ENCODE measurements at regions not wholly inside any gene's neighbourhood (a gene's known extent, or its start where the extent isn't known, plus 50 kb on each side); places are given as distances from the start of the nearest gene placed in this dataset.

DNA sequence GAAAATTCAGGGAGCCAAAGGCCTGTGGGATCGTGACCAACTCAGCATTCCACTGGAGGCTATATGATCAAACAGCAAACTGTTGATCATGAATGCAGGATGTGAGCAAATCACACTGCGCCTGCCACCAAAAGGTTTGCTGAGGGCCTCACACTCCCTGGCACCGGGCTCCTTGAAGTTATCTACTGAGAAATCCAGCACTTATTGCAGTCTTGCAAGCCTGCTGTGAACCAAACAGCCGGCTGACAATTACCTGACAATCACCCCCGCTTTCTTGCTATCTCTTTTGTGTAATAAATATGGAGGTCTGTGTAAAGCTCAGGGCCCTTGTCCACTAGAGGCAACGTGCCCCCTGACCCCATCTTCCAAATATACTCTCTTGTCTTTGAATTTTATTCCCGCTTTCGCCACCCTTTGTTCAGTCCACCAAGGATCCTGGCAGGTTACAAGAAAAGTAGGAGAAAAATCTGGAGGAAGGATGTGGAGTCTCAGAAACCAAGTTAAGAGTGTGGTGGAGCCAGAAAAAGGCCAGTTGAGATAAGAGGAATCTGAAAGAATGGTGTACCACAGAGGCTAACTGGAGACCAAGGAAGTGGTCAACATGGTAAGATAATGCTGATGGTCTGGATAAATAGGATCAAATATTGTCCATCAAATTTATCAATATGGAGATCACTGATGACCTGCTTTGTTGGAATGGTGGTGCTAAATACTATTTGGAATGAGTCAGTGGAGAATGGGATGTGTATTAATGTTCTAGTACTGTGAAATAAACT, 229.2 kb downstream of the ALX1 start:
- no peak for FAIRE-seq

DNA sequence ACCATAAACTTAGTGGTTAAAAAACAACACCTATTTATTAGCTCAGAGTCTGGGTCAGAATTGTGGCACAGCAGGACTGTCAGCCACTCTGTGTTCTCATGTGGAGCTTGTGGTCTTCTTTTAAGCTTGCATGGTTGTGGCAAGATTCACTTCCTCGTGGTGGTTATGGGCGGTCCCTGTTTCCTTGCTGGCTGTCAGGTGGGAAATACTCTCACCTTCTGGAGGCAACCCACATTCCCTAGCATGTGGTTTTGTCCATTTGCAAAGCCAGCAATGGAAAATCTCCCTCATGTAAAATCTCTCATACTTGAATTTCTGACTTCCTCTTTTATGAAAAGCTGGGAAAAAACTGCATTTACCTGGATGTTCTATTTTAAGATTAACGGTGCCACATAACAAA, 229.8 kb downstream of the ALX1 start:
- no peak for FAIRE-seq

DNA sequence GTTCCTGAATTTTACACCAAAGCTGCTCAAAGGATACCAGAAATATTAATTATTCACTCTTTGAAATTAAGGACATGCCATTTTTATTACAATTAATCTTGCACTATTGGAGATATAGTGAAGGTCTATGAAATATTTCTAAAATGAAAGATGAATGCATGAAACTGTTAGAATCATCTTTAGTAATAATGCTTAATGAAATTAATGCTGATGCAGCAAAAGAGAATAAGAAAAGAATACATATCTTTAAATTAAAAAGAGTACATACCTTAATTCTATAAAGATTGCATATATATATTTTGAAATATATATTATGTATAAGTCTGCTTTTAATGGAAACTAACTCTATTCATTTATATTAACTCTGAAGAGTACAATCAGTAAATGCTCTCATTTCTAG, 236.0 kb downstream of the ALX1 start:
- no peak for FAIRE-seq

GRCh38 chr12:85516667-85517325, 236.8 kb downstream of the ALX1 start:
- no peak for FAIRE-seq

- no peak for FAIRE-seq
Measured at GRCh38 chr12:85519163-85519562, 239.1 kb downstream of the ALX1 start.

- FAIRE-seq: no peak
Measured at GRCh38 chr12:85523197-85523596, 243.2 kb downstream of the ALX1 start.

DNA sequence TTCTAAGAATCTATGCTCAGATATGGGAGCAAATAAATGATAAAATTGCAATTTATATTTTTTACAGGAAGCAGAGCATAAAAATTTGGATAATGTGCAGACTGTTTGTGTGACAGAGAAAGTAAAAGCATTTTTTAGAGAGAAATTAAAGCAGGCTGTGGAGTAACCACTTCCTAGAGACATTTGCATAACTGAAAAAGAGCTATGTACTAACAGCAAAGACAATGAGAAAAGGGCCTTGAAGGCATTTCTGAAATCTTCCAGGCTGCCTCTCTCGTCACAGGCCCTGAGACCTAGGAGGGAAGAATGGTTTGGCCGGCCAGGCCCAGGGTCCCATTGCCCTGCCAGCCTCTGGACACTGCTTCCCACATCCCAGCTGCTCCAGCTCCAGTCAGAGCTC, 247.2 kb downstream of the ALX1 start:
- FAIRE-seq: no peak

- FAIRE-seq: no peak
Measured at GRCh38 chr12:85529896-85530295, 249.9 kb downstream of the ALX1 start.

DNA sequence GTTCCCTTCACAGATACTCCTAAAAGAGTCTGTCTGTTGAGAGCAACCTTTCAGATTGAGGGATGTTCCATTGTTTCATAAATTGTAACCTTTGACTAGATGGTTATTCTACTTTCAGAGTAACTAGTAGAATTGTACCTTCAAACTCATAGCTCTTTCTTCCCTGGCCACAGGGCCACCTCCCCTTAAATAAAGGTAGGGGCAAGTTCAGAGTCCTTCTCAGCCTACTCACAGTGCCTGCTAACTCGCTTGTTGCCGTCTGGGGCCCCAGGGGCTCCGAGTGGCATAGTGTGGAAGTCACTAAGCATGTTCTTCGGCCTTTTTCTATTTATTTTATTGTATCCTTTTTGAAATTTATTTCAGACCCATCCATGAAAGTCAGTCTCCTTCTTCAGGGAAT, 250.4 kb downstream of the ALX1 start:
- no peak for FAIRE-seq

DNA sequence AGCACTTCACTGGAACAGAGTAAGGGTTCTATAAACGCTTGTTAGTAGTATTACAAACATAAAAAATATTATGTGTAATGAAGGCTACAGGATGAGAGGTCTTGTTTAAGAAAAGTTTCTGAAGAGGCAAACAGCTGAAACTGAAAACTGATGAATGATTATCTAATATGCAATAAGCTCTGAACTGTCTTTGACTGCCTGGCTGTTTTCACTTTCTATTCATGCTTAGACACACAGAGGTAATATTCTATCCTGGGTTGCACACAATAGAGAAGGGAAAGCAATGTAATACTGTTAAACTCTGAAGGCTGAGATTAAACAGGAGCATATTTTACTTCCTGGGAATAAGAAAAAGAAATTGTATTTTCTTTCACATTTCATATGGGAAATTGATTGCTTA, 251.3 kb downstream of the ALX1 start:
- FAIRE-seq: no peak

- no peak for FAIRE-seq
Measured at GRCh38 chr12:85549640-85550039, 269.6 kb downstream of the ALX1 start.

DNA sequence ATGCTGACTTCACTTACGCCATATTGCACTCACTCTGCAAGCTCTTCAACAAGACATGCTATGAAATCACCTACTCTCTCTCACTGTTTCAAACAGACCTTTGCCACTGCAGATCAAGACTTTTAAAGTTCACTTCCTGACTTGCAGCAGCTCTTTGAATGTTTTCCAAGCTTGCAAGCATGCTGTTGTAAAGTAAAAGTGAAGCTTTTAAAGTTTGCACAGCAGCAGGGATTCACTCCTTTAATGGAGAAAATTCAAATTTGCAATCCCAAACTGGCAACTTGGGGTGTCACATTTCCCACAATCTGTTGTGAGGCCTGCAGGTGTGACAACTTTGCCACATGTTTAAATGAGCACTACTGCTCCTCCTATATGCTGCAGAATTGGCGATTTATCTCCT, 270.9 kb downstream of the ALX1 start:
- no peak for FAIRE-seq

- no peak for FAIRE-seq
Measured at GRCh38 chr12:85552461-85552860, 272.4 kb downstream of the ALX1 start.

- no peak for FAIRE-seq
Measured at GRCh38 chr12:85557850-85558249, 277.8 kb downstream of the ALX1 start.

GRCh38 chr12:85558684-85559083, 277.5 kb downstream of the RASSF9 start:
- FAIRE-seq: no peak

DNA sequence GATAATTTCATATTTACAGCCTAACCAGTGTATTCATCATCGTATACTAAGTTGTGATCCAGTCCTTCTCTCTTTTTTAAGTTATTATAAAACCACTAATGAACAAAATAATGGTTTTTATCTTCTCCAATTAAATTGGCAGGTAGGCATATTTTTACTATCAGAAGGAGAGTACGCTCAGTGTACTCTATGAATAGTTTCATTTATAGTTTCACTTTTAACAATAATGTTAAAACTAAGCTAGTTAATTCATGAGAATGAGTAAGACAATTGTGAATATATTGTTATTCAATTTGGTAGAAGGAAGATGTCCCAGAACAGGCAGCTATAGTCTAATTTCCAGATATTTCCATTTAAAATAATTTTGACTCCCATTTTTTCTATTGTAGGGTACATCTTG, 277.1 kb downstream of the RASSF9 start:
- FAIRE-seq: no peak

DNA sequence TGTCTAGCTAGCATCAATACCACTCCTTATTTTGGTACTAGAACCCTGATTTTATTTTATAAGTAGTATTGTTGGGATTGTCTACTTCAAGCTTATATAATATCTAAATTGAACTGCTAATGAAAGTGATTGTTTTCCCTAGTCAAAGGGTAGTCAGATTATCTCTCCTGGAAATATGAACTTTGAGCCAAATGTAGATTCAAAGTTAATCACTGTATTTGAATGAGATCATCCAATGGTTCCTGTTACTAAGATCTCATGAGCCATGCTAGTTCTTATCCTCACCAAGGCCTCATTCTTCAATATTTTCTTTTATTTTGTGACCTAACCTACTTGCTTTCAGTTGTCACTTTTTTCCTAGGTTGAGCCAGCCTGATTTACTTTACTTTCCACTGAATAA, 276.7 kb downstream of the RASSF9 start:
- FAIRE-seq: no peak

DNA sequence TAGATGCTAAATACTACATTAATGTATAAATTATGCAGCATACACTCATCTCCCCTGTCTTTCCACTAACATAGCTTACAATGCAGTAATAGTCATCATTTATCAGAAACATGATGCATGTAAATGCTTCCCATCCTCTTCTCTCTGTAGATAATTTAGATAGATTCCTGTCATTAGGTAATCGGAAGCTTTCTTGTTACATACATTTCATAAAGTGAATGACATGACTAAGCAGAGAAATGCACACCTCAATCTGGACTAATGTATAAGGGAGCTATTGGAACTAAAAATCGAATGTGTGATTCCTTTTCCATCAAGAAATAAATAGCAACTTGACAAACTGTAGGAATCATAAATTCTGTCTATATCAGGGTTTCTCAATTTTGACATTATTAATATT, 273.4 kb downstream of the RASSF9 start:
- no peak for FAIRE-seq

DNA sequence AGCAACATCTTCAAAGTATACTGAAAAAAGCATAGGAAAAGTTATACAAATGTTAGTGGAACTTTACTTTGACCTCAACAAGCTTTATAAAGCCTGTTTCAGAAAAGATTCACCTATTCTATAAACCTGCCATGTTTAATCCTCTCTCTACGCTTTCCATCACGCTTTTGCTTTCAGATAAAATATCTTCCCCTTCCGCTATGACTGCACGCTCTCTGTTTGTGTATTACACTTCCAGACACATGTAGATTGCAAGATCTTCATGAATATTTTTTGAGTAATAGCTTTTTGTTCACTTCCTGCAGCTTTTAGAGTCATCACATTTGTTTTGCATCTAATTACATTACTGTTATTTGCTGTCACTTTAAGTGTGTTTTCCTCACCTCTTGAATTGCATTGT, 271.4 kb downstream of the RASSF9 start:
- FAIRE-seq: no peak

- FAIRE-seq: no peak
Measured at GRCh38 chr12:85568395-85569103, 267.7 kb downstream of the RASSF9 start.

GRCh38 chr12:85569261-85569660, 266.9 kb downstream of the RASSF9 start:
- no peak for FAIRE-seq

GRCh38 chr12:85572956-85573355, 263.3 kb downstream of the RASSF9 start:
- FAIRE-seq: no peak

- FAIRE-seq: peak; percentile 14
Measured at GRCh38 chr12:85573635-85574214, 262.5 kb downstream of the RASSF9 start.

DNA sequence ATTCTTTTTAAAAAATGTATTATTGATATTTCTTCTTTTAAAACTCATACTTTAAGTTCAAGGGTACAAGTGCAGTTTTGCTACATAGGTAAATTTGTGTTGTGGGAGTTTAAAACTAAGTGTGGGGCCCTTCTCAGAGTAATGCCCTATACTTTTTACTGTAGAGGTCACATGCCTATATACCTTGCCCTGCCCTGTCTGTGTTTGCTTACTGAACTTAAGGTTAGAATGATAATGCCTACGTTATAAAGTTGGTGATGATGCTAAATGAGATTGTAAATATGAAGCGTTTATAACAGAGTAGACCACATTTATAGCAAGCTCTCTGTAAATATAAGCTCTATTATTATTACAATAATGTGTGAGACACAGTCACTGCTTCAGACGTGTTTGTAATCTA, 261.9 kb downstream of the RASSF9 start:
- no peak for FAIRE-seq
